ENCODE measurements at regions not wholly inside any gene's neighbourhood (a gene's known extent, or its start where the extent isn't known, plus 50 kb on each side); places are given as distances from the start of the nearest gene placed in this dataset.

- Histone ChIP-seq H3K4me1 (ENCODE audit: control insufficient read depth in 2 of 2, insufficient read depth in 2 of 2, low read length in 2 of 2) (no peaks in the 10 kb centered on the region), H3K27me3 (replicated peaks in 1 of 4; ENCODE audit: control extremely low read depth in 1 of 4, control insufficient read depth in 3 of 4, insufficient read depth in 4 of 4, low read length in 3 of 4) (no peaks in the 10 kb centered on the region), H4K20me1 (ENCODE audit: control insufficient read depth, insufficient read depth, low read length, poor library complexity, severe bottlenecking) (no peaks in the 10 kb centered on the region), H3K79me2 (ENCODE audit: control insufficient read depth, insufficient read depth, low read length) (no peaks in the 10 kb centered on the region), H3K36me3 (replicated peaks in 1 of 2; ENCODE audit: control extremely low read depth in 1 of 2, control insufficient read depth in 1 of 2, extremely low read depth in 1 of 2, insufficient read depth in 2 of 2, low read length in 1 of 2) (no peaks in the 10 kb centered on the region), H3K4me3 (ENCODE audit: control extremely low read depth in 1 of 5, extremely low read depth in 1 of 5, insufficient read depth in 1 of 5, low read depth in 2 of 5, low read length in 4 of 5) (no peak overlapping the region), H3K27ac (ENCODE audit: low read length in 2 of 2) (no peak overlapping the region), H3K9ac (ENCODE audit: low read length) (no peak overlapping the region), H3K9me3 (ENCODE audit: control extremely low read depth in 1 of 3, control insufficient read depth in 2 of 3, insufficient read depth in 1 of 3, low read length in 2 of 3) (no peaks in the 10 kb centered on the region), H2AFZ (ENCODE audit: insufficient read depth, low read depth, low read length, poor library complexity, severe bottlenecking) (no peak overlapping the region), H3K4me2 (replicated peaks; ENCODE audit: low read depth, low read length, poor library complexity, severe bottlenecking) (no peak overlapping the region)
- no peak for TF ChIP-seq EZH2 (IDR thresholded peaks at IDR 0.05; ENCODE audit: borderline replicate concordance, insufficient read depth, low read depth, low read length, poor library complexity, severe bottlenecking)
- TF ChIP-seq CTCF (IDR thresholded peaks at IDR 0.05) = no peak
- Mint-ChIP-seq H3K27me3 (no peaks in the 10 kb centered on the region), H3K27ac (no peak overlapping the region), H3K9me3 (ENCODE audit: insufficient read depth) (no peaks in the 10 kb centered on the region), H3K4me3 (no peak overlapping the region), H3K4me1 (no peaks in the 10 kb centered on the region)
- DNase-seq (no peak), ATAC-seq (ENCODE audit: low read depth) (no peak)
- WGBS (ENCODE audit: insufficient coverage) = 54% methylated on average over 2 of the region's 3 CpGs
- ChIA-PET CTCF (interaction anchor here (1.1 kb wide), 1 partner anchor 10 kb away, joined by 3 read pairs; no protein-coding TSS in a partner anchor), POLR2A (no interaction called here)
- intact Hi-C loops (cut with micrococcal nuclease) = no loop called here
These were observed 599.8 kb upstream of the TMEM132C start for GRCh38 chr12:127667131-127667685.

DNA sequence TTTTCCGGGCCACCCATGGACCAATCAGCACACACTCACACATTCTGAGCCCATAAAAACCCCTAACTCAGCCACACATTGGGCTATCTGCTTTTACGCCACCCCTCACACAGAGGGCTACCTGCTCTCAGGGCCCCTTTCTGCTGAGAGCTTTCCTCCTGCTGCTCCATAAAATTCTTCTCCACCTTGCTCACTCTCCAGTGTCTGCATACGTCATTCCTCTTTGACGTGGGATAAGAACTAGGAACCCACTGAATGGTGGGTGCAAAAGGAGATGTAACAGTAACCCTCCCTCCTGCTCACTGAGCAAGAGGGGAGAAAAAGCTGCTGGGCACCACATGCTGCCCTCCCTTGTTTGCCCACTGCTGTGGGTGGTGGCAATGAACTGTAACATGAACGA, 596.7 kb upstream of the TMEM132C start:
- Histone ChIP-seq H3K4me2 (replicated peaks; ENCODE audit: low read depth, low read length, poor library complexity, severe bottlenecking) (no peak overlapping the region), H3K9ac (ENCODE audit: low read length) (no peak overlapping the region), H2AFZ (ENCODE audit: insufficient read depth, low read depth, low read length, poor library complexity, severe bottlenecking) (no peak overlapping the region), H3K79me2 (ENCODE audit: control insufficient read depth, insufficient read depth, low read length) (no peaks in the 10 kb centered on the region), H3K4me1 (ENCODE audit: control insufficient read depth in 2 of 2, insufficient read depth in 2 of 2, low read length in 2 of 2) (no peaks in the 10 kb centered on the region), H3K27ac (ENCODE audit: low read length in 2 of 2) (no peak overlapping the region), H3K27me3 (replicated peaks in 1 of 4; ENCODE audit: control extremely low read depth in 1 of 4, control insufficient read depth in 3 of 4, insufficient read depth in 4 of 4, low read length in 3 of 4) (no peaks in the 10 kb centered on the region), H3K36me3 (replicated peaks in 1 of 2; ENCODE audit: control extremely low read depth in 1 of 2, control insufficient read depth in 1 of 2, extremely low read depth in 1 of 2, insufficient read depth in 2 of 2, low read length in 1 of 2) (no peaks in the 10 kb centered on the region), H3K4me3 (ENCODE audit: control extremely low read depth in 1 of 5, extremely low read depth in 1 of 5, insufficient read depth in 1 of 5, low read depth in 2 of 5, low read length in 4 of 5) (no peak overlapping the region), H3K9me3 (ENCODE audit: control extremely low read depth in 1 of 3, control insufficient read depth in 2 of 3, insufficient read depth in 1 of 3, low read length in 2 of 3) (no peaks in the 10 kb centered on the region), H4K20me1 (ENCODE audit: control insufficient read depth, insufficient read depth, low read length, poor library complexity, severe bottlenecking) (no peaks in the 10 kb centered on the region)
- 90% methylated on average over 3 of the region's 5 CpGs for WGBS (ENCODE audit: insufficient coverage)
- ATAC-seq (ENCODE audit: low read depth) (no peak), DNase-seq (no peak)
- H3K27me3 Mint-ChIP-seq = no peaks in the 10 kb centered on the region
- ChIA-PET CTCF (no interaction called here), POLR2A (no interaction called here)
- TF ChIP-seq CTCF (IDR thresholded peaks at IDR 0.05) (no peak), EZH2 (IDR thresholded peaks at IDR 0.05; ENCODE audit: borderline replicate concordance, insufficient read depth, low read depth, low read length, poor library complexity, severe bottlenecking) (no peak)
- H3K27ac Mint-ChIP-seq = no peak overlapping the region
- H3K4me1 Mint-ChIP-seq = no peaks in the 10 kb centered on the region
- intact Hi-C loops (cut with micrococcal nuclease) = no loop called here
- H3K4me3 Mint-ChIP-seq = no peak overlapping the region
- H3K9me3 Mint-ChIP-seq (ENCODE audit: insufficient read depth) = no peaks in the 10 kb centered on the region

All from B cell (primary cell).